Liver (tissue), 8 donors: ENCODE measurements at regions not wholly inside any gene's neighbourhood (a gene's known extent, or its start where the extent isn't known, plus 50 kb on each side); places are given as distances from the start of the nearest gene placed in this dataset.

Experiments
- DNase-seq: peaks from one replicate; pipeline ENCODE4 v3.0.0-alpha.2; 2017; ENCODE audit warnings: low spot score
- H3K27ac ChIP-seq, 2 donors: one replicate each; pipeline ENCODE4 v1.7.0; 2013; ENCODE audit warnings: inconsistent platforms in 2 of 2, low read length in 2 of 2, control low read depth in 1 of 2, low read depth in 1 of 2, mild to moderate bottlenecking in 1 of 2
- H3K27me3 ChIP-seq, 4 donors: one replicate each; pipeline versions ENCODE4 v1.6.1 to v1.7.0; 2013; ENCODE audit warnings: low read length in 3 of 4, inconsistent platforms in 1 of 4, mild to moderate bottlenecking in 1 of 4, moderate library complexity in 1 of 4; ENCODE audit not compliant: control insufficient read depth in 4 of 4, insufficient read depth in 4 of 4
- H3K36me3 ChIP-seq, 4 donors: one replicate each; pipeline versions ENCODE4 v1.6.1 to v1.7.0; 2013; ENCODE audit warnings: low read length in 3 of 4, mild to moderate bottlenecking in 3 of 4, low read depth in 1 of 4, moderate library complexity in 1 of 4; ENCODE audit not compliant: control insufficient read depth in 4 of 4, insufficient read depth in 3 of 4
- H3K4me1 ChIP-seq, 4 donors: one replicate each; pipeline versions ENCODE4 v1.6.1 to v1.7.0; 2013; ENCODE audit warnings: low read length in 3 of 4, mild to moderate bottlenecking in 3 of 4, moderate library complexity in 1 of 4; ENCODE audit not compliant: control insufficient read depth in 4 of 4, insufficient read depth in 4 of 4
- H3K4me3 ChIP-seq, 3 donors: one replicate each; pipeline versions ENCODE4 v1.6.1 to v1.7.0; 2013; ENCODE audit warnings: low read length in 3 of 3, control low read depth in 1 of 3, low read depth in 1 of 3, mild to moderate bottlenecking in 1 of 3
- H3K9ac ChIP-seq, 2 donors: one replicate each; pipeline ENCODE4 v1.7.0; 2013; ENCODE audit warnings: low read length in 2 of 2, mild to moderate bottlenecking in 2 of 2, moderate library complexity in 2 of 2, control low read depth in 1 of 2, low read depth in 1 of 2
- H3K9me3 ChIP-seq, 4 donors: one replicate each; pipeline versions ENCODE4 v1.6.1 to v1.7.0; 2013; ENCODE audit warnings: low read length in 3 of 4; ENCODE audit not compliant: control insufficient read depth in 4 of 4
- EGR1 ChIP-seq, 2 donors: IDR thresholded peaks; 2 replicates each; pipeline ENCODE4 v1.6.1; 2016 to 2018; ENCODE audit warnings: antibody characterized with exemption in 2 of 2, low read depth in 2 of 2
- FOXA1 ChIP-seq: IDR thresholded peaks from 2 replicates; pipeline ENCODE4 v1.6.1; 2016; ENCODE audit warnings: antibody characterized with exemption
- FOXA2 ChIP-seq: IDR thresholded peaks from 2 replicates; pipeline ENCODE4 v1.6.1; 2016; ENCODE audit warnings: antibody characterized with exemption
- GABPA ChIP-seq, 2 donors: IDR thresholded peaks in 1 of 2; conservative IDR thresholded peaks in 1 of 2; 2 replicates each; pipeline ENCODE4 v1.6.1; 2016; ENCODE audit warnings: antibody characterized with exemption in 2 of 2, mild to moderate bottlenecking in 1 of 2, moderate library complexity in 1 of 2
- HNF4G ChIP-seq: IDR thresholded peaks from 2 replicates; pipeline ENCODE4 v1.6.1; 2016; ENCODE audit warnings: antibody characterized with exemption
- JUND ChIP-seq, 2 donors: IDR thresholded peaks; 2 replicates each; pipeline ENCODE4 v1.6.1; 2016; ENCODE audit warnings: antibody characterized with exemption in 2 of 2
- NR2F2 ChIP-seq: IDR thresholded peaks from 2 replicates; pipeline ENCODE4 v1.6.1; 2016; ENCODE audit warnings: antibody characterized with exemption
- RAD21 ChIP-seq, 2 donors: IDR thresholded peaks; 2 replicates each; pipeline ENCODE4 v1.6.1; 2016; ENCODE audit warnings: antibody characterized with exemption in 2 of 2, mild to moderate bottlenecking in 2 of 2
- RXRA ChIP-seq, 2 donors: IDR thresholded peaks; 2 replicates each; pipeline ENCODE4 v1.6.1; 2017 to 2018; ENCODE audit warnings: antibody characterized with exemption in 2 of 2, mild to moderate bottlenecking in 1 of 2
- SP1 ChIP-seq: IDR thresholded peaks from 2 replicates; pipeline ENCODE4 v1.6.1; 2018; ENCODE audit warnings: antibody characterized with exemption, mild to moderate bottlenecking
- TAF1 ChIP-seq: conservative IDR thresholded peaks from 2 replicates; pipeline ENCODE4 v1.6.1; 2016; ENCODE audit warnings: antibody characterized with exemption, mild to moderate bottlenecking
- YY1 ChIP-seq: IDR thresholded peaks from 2 replicates; pipeline ENCODE4 v1.6.1; 2016; ENCODE audit warnings: antibody characterized with exemption, mild to moderate bottlenecking
- WGBS: extraction: QIAGEN DNeasy Blood & Tissue Kit; methylation state at CpG from one replicate; pipeline ENCODE4 v1.1.7; 2013; 5-methylcytosine and 5-hydroxymethylcytosine counted together
- TF ChIP-seq, protein P1 (sequence below): fragments of 150-350 bp; IDR thresholded peaks from 2 replicates; pipeline ENCODE4 v1.5.1; 2017; ENCODE audit warnings: improper control_type of control experiment, low read depth, low read length; ENCODE audit not compliant: missing input control
- TF ChIP-seq, protein P2 (sequence below): IDR thresholded peaks from 2 replicates; pipeline ENCODE4 v1.6.1; 2016; ENCODE audit warnings: antibody characterized with exemption
- TF ChIP-seq, protein P3 (sequence below): IDR thresholded peaks from 2 replicates; pipeline ENCODE4 v1.6.1; 2016; ENCODE audit warnings: antibody characterized with exemption, mild to moderate bottlenecking
- TF ChIP-seq, protein P4 (sequence below): IDR thresholded peaks from 2 replicates; pipeline ENCODE4 v1.6.1; 2016; ENCODE audit warnings: antibody characterized with exemption
- donor health status: healthy.
- donor health status: healthy.
- donor health status: healthy.
- donor health status: healthy.
- donor health status: healthy.

DNA sequence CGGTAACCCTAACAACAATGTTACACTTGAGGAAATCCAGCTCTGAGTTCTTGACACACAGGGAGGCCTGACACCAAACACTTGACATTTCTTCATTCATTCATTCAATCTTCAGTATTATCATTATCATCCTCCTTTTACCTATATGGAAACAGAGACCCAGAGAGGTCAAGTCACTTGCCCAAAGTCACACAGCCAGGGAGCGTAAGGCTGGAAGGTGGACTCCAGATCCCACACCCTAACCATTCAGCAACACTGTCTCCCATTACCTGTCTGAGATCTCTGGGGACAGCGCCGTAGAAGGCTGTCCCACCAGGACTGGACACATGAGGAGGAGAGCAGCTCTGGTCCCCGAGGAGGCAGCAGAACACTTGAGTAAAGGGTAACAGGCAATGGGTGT lies 101.4 kb downstream of the SYF2 start:
- Histone ChIP-seq H3K9ac (no peak overlapping the region), H3K4me3 (no peak overlapping the region), H3K36me3 (no peaks in the 10 kb centered on the region), H3K9me3 (peaks cover 0 to 1% (median 0%) of the 10 kb centered on the region in 4 donors), H3K4me1 (no peaks in the 10 kb centered on the region), H3K27ac (no peak overlapping the region), H3K27me3 (no peaks in the 10 kb centered on the region)
- DNase-seq = no peak
- no peak for TF ChIP-seq FOXA2
- TF ChIP-seq, protein P1, sequence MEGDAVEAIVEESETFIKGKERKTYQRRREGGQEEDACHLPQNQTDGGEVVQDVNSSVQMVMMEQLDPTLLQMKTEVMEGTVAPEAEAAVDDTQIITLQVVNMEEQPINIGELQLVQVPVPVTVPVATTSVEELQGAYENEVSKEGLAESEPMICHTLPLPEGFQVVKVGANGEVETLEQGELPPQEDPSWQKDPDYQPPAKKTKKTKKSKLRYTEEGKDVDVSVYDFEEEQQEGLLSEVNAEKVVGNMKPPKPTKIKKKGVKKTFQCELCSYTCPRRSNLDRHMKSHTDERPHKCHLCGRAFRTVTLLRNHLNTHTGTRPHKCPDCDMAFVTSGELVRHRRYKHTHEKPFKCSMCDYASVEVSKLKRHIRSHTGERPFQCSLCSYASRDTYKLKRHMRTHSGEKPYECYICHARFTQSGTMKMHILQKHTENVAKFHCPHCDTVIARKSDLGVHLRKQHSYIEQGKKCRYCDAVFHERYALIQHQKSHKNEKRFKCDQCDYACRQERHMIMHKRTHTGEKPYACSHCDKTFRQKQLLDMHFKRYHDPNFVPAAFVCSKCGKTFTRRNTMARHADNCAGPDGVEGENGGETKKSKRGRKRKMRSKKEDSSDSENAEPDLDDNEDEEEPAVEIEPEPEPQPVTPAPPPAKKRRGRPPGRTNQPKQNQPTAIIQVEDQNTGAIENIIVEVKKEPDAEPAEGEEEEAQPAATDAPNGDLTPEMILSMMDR = no peak
- WGBS = 89% methylated on average over 5 of the region's 5 CpGs

DNA sequence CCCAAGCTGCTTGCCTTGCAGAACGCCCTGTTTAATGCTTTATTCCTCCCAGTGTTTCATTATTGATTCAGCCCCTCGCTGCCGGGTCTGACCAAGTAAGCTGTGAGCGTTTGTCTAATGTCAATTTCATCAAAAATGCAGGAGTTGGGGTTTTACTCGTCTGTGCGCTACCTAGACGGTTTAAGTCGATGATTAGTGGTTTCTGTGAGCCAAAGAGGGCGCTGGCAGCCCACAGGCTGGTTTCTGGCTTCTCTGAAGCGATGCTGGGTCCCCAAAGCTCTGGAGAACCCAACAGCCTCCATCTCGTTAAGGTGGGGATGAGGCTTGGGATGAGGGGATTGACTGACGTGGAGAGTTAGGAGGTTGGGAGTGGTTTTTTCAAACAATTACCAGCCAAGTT lies 102.9 kb downstream of the SYF2 start:
- 85% methylated on average over 12 of the region's 12 CpGs for WGBS
- Histone ChIP-seq H3K36me3 (no peaks in the 10 kb centered on the region), H3K9ac (no peak overlapping the region), H3K27me3 (no peaks in the 10 kb centered on the region), H3K27ac (no peak overlapping the region), H3K9me3 (peaks cover 0 to 1% (median 0%) of the 10 kb centered on the region in 4 donors), H3K4me1 (no peaks in the 10 kb centered on the region), H3K4me3 (no peak overlapping the region)
- TF ChIP-seq, protein P1 = no peak
- TF ChIP-seq NR2F2 = no peak
- TF ChIP-seq FOXA2 = no peak
- TF ChIP-seq, protein P2, sequence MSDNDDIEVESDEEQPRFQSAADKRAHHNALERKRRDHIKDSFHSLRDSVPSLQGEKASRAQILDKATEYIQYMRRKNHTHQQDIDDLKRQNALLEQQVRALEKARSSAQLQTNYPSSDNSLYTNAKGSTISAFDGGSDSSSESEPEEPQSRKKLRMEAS = no peak
- no peak for TF ChIP-seq SP1
- no peak for TF ChIP-seq TAF1
- no peak for TF ChIP-seq RXRA (IDR thresholded peaks at IDR 0.05)
- TF ChIP-seq HNF4G = no peak
- TF ChIP-seq GABPA (IDR thresholded peaks at IDR 0.05 in 1 of 2, conservative IDR thresholded peaks at IDR 0.05 in 1 of 2) = no peak
- no peak for TF ChIP-seq FOXA1
- TF ChIP-seq, protein P3, sequence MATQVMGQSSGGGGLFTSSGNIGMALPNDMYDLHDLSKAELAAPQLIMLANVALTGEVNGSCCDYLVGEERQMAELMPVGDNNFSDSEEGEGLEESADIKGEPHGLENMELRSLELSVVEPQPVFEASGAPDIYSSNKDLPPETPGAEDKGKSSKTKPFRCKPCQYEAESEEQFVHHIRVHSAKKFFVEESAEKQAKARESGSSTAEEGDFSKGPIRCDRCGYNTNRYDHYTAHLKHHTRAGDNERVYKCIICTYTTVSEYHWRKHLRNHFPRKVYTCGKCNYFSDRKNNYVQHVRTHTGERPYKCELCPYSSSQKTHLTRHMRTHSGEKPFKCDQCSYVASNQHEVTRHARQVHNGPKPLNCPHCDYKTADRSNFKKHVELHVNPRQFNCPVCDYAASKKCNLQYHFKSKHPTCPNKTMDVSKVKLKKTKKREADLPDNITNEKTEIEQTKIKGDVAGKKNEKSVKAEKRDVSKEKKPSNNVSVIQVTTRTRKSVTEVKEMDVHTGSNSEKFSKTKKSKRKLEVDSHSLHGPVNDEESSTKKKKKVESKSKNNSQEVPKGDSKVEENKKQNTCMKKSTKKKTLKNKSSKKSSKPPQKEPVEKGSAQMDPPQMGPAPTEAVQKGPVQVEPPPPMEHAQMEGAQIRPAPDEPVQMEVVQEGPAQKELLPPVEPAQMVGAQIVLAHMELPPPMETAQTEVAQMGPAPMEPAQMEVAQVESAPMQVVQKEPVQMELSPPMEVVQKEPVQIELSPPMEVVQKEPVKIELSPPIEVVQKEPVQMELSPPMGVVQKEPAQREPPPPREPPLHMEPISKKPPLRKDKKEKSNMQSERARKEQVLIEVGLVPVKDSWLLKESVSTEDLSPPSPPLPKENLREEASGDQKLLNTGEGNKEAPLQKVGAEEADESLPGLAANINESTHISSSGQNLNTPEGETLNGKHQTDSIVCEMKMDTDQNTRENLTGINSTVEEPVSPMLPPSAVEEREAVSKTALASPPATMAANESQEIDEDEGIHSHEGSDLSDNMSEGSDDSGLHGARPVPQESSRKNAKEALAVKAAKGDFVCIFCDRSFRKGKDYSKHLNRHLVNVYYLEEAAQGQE = no peak
- TF ChIP-seq EGR1 (IDR thresholded peaks at IDR 0.05; ENCODE audit: low read depth in 2 of 2) = no peak
- TF ChIP-seq, protein P4, sequence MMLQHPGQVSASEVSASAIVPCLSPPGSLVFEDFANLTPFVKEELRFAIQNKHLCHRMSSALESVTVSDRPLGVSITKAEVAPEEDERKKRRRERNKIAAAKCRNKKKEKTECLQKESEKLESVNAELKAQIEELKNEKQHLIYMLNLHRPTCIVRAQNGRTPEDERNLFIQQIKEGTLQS = no peak
- no peak for TF ChIP-seq RAD21 (IDR thresholded peaks at IDR 0.05)
- TF ChIP-seq JUND (IDR thresholded peaks at IDR 0.05) = no peak
- no peak for TF ChIP-seq YY1
- no peak for DNase-seq
